ENCODE measurements at regions not wholly inside any gene's neighbourhood (a gene's known extent, or its start where the extent isn't known, plus 50 kb on each side); places are given as distances from the start of the nearest gene placed in this dataset.
"Not testable (repeated sequence)": the region's sequence is repeated elsewhere in the genome, so short reads cannot be mapped to it uniquely, and the experiment has no call there.

GRCh38 chr6:10078581-10078980 lies 336.3 kb downstream of the TFAP2A start:
- Histone ChIP-seq H3K27me3 (replicated peaks; ENCODE audit: control insufficient read depth, insufficient read depth, low read length, poor library complexity, severe bottlenecking) (no peaks in the 10 kb centered on the region), H3K4me3 (ENCODE audit: insufficient read depth, low read depth, low read length, poor library complexity, severe bottlenecking) (no peak overlapping the region)
- no peak for DNase-seq

GRCh38 chr6:10074726-10075125 lies 340.1 kb downstream of the TFAP2A start:
- not testable (repeated sequence) for H3K36me3 ChIP-seq (ENCODE audit: control insufficient read depth, insufficient read depth, low read length); H3K4me1 ChIP-seq (ENCODE audit: control insufficient read depth, insufficient read depth, low read length, poor library complexity, severe bottlenecking); H3K27me3 ChIP-seq (replicated peaks; ENCODE audit: control insufficient read depth, insufficient read depth, low read length, poor library complexity, severe bottlenecking); H3K4me3 ChIP-seq (ENCODE audit: insufficient read depth, low read depth, low read length, poor library complexity, severe bottlenecking); H3K9me3 ChIP-seq (ENCODE audit: control insufficient read depth, low read length); DNase-seq; H3K27ac ChIP-seq (ENCODE audit: insufficient read depth, low read length, poor library complexity, severe bottlenecking)

More at GRCh38 chr6:10078581-10078980, 336.3 kb downstream of the TFAP2A start:
- Histone ChIP-seq H3K36me3 (ENCODE audit: control insufficient read depth, insufficient read depth, low read length) (no peaks in the 10 kb centered on the region), H3K27ac (ENCODE audit: insufficient read depth, low read length, poor library complexity, severe bottlenecking) (no peak overlapping the region), H3K9me3 (ENCODE audit: control insufficient read depth, low read length) (no peaks in the 10 kb centered on the region), H3K4me1 (ENCODE audit: control insufficient read depth, insufficient read depth, low read length, poor library complexity, severe bottlenecking) (no peaks in the 10 kb centered on the region)

GRCh38 chr6:10073341-10073740 lies 341.5 kb downstream of the TFAP2A start:
- Histone ChIP-seq H3K4me3 (ENCODE audit: insufficient read depth, low read depth, low read length, poor library complexity, severe bottlenecking) (no peak overlapping the region), H3K36me3 (ENCODE audit: control insufficient read depth, insufficient read depth, low read length) (no peaks in the 10 kb centered on the region), H3K4me1 (ENCODE audit: control insufficient read depth, insufficient read depth, low read length, poor library complexity, severe bottlenecking) (no peaks in the 10 kb centered on the region), H3K27me3 (replicated peaks; ENCODE audit: control insufficient read depth, insufficient read depth, low read length, poor library complexity, severe bottlenecking) (no peaks in the 10 kb centered on the region), H3K27ac (ENCODE audit: insufficient read depth, low read length, poor library complexity, severe bottlenecking) (no peak overlapping the region), H3K9me3 (ENCODE audit: control insufficient read depth, low read length) (no peaks in the 10 kb centered on the region)
- DNase-seq = no peak

GRCh38 chr6:10071631-10072220 lies 343.1 kb downstream of the TFAP2A start:
- Histone ChIP-seq H3K4me1 (ENCODE audit: control insufficient read depth, insufficient read depth, low read length, poor library complexity, severe bottlenecking) (no peaks in the 10 kb centered on the region), H3K36me3 (ENCODE audit: control insufficient read depth, insufficient read depth, low read length) (no peaks in the 10 kb centered on the region), H3K27me3 (replicated peaks; ENCODE audit: control insufficient read depth, insufficient read depth, low read length, poor library complexity, severe bottlenecking) (no peaks in the 10 kb centered on the region), H3K4me3 (ENCODE audit: insufficient read depth, low read depth, low read length, poor library complexity, severe bottlenecking) (no peak overlapping the region), H3K27ac (ENCODE audit: insufficient read depth, low read length, poor library complexity, severe bottlenecking) (no peak overlapping the region), H3K9me3 (ENCODE audit: control insufficient read depth, low read length) (no peaks in the 10 kb centered on the region)
- DNase-seq = no peak

- Histone ChIP-seq H3K9me3 (ENCODE audit: control insufficient read depth, low read length) (no peaks in the 10 kb centered on the region), H3K36me3 (ENCODE audit: control insufficient read depth, insufficient read depth, low read length) (no peaks in the 10 kb centered on the region), H3K4me3 (ENCODE audit: insufficient read depth, low read depth, low read length, poor library complexity, severe bottlenecking) (no peak overlapping the region), H3K4me1 (ENCODE audit: control insufficient read depth, insufficient read depth, low read length, poor library complexity, severe bottlenecking) (no peaks in the 10 kb centered on the region), H3K27me3 (replicated peaks; ENCODE audit: control insufficient read depth, insufficient read depth, low read length, poor library complexity, severe bottlenecking) (no peaks in the 10 kb centered on the region), H3K27ac (ENCODE audit: insufficient read depth, low read length, poor library complexity, severe bottlenecking) (no peak overlapping the region)
- no peak for DNase-seq
These were observed 354.9 kb downstream of the TFAP2A start for GRCh38 chr6:10060004-10060403.

GRCh38 chr6:10054672-10055071 lies 360.2 kb downstream of the TFAP2A start:
- H3K4me3 ChIP-seq (ENCODE audit: insufficient read depth, low read depth, low read length, poor library complexity, severe bottlenecking) = no peak overlapping the region
- H3K4me1 ChIP-seq (ENCODE audit: control insufficient read depth, insufficient read depth, low read length, poor library complexity, severe bottlenecking) = no peaks in the 10 kb centered on the region
- H3K27me3 ChIP-seq (replicated peaks; ENCODE audit: control insufficient read depth, insufficient read depth, low read length, poor library complexity, severe bottlenecking) = no peaks in the 10 kb centered on the region
- H3K27ac ChIP-seq (ENCODE audit: insufficient read depth, low read length, poor library complexity, severe bottlenecking) = no peak overlapping the region
- H3K9me3 ChIP-seq (ENCODE audit: control insufficient read depth, low read length) = no peaks in the 10 kb centered on the region
- no peaks in the 10 kb centered on the region for H3K36me3 ChIP-seq (ENCODE audit: control insufficient read depth, insufficient read depth, low read length)
- DNase-seq = no peak

GRCh38 chr6:10051283-10051682 lies 363.6 kb downstream of the TFAP2A start:
- H3K27me3 ChIP-seq (replicated peaks; ENCODE audit: control insufficient read depth, insufficient read depth, low read length, poor library complexity, severe bottlenecking) = no peaks in the 10 kb centered on the region
- no peak overlapping the region for H3K27ac ChIP-seq (ENCODE audit: insufficient read depth, low read length, poor library complexity, severe bottlenecking)
- no peaks in the 10 kb centered on the region for H3K9me3 ChIP-seq (ENCODE audit: control insufficient read depth, low read length)
- no peaks in the 10 kb centered on the region for H3K36me3 ChIP-seq (ENCODE audit: control insufficient read depth, insufficient read depth, low read length)
- H3K4me3 ChIP-seq (ENCODE audit: insufficient read depth, low read depth, low read length, poor library complexity, severe bottlenecking) = no peak overlapping the region
- H3K4me1 ChIP-seq (ENCODE audit: control insufficient read depth, insufficient read depth, low read length, poor library complexity, severe bottlenecking) = no peaks in the 10 kb centered on the region
- no peak for DNase-seq

- no peaks in the 10 kb centered on the region for H3K4me1 ChIP-seq (ENCODE audit: control insufficient read depth, insufficient read depth, low read length, poor library complexity, severe bottlenecking)
- DNase-seq = no peak
- H3K4me3 ChIP-seq (ENCODE audit: insufficient read depth, low read depth, low read length, poor library complexity, severe bottlenecking) = no peak overlapping the region
- no peaks in the 10 kb centered on the region for H3K36me3 ChIP-seq (ENCODE audit: control insufficient read depth, insufficient read depth, low read length)
- no peaks in the 10 kb centered on the region for H3K27me3 ChIP-seq (replicated peaks; ENCODE audit: control insufficient read depth, insufficient read depth, low read length, poor library complexity, severe bottlenecking)
- H3K9me3 ChIP-seq (ENCODE audit: control insufficient read depth, low read length) = no peaks in the 10 kb centered on the region
- H3K27ac ChIP-seq (ENCODE audit: insufficient read depth, low read length, poor library complexity, severe bottlenecking) = no peak overlapping the region
These were observed 366.2 kb downstream of the TFAP2A start for GRCh38 chr6:10048370-10049297.

- Histone ChIP-seq H3K27ac (ENCODE audit: insufficient read depth, low read length, poor library complexity, severe bottlenecking) (no peak overlapping the region), H3K27me3 (replicated peaks; ENCODE audit: control insufficient read depth, insufficient read depth, low read length, poor library complexity, severe bottlenecking) (no peaks in the 10 kb centered on the region), H3K4me1 (ENCODE audit: control insufficient read depth, insufficient read depth, low read length, poor library complexity, severe bottlenecking) (no peaks in the 10 kb centered on the region), H3K36me3 (ENCODE audit: control insufficient read depth, insufficient read depth, low read length) (no peaks in the 10 kb centered on the region), H3K4me3 (ENCODE audit: insufficient read depth, low read depth, low read length, poor library complexity, severe bottlenecking) (no peak overlapping the region), H3K9me3 (ENCODE audit: control insufficient read depth, low read length) (no peaks in the 10 kb centered on the region)
- DNase-seq = no peak
These were observed 372.6 kb downstream of the TFAP2A start for GRCh38 chr6:10042280-10042679.

GRCh38 chr6:10033223-10033829 lies 381.5 kb downstream of the TFAP2A start:
- H3K4me3 ChIP-seq (ENCODE audit: insufficient read depth, low read depth, low read length, poor library complexity, severe bottlenecking) = no peak overlapping the region
- no peaks in the 10 kb centered on the region for H3K9me3 ChIP-seq (ENCODE audit: control insufficient read depth, low read length)
- no peaks in the 10 kb centered on the region for H3K27me3 ChIP-seq (replicated peaks; ENCODE audit: control insufficient read depth, insufficient read depth, low read length, poor library complexity, severe bottlenecking)
- no peak overlapping the region for H3K27ac ChIP-seq (ENCODE audit: insufficient read depth, low read length, poor library complexity, severe bottlenecking)
- no peaks in the 10 kb centered on the region for H3K36me3 ChIP-seq (ENCODE audit: control insufficient read depth, insufficient read depth, low read length)
- no peaks in the 10 kb centered on the region for H3K4me1 ChIP-seq (ENCODE audit: control insufficient read depth, insufficient read depth, low read length, poor library complexity, severe bottlenecking)
- no peak for DNase-seq
